Lower lobe of right lung (tissue), 2 donors: ENCODE measurements at regions not wholly inside any gene's neighbourhood (a gene's known extent, or its start where the extent isn't known, plus 50 kb on each side); places are given as distances from the start of the nearest gene placed in this dataset.

ENCODE experiments used
- ATAC-seq, 2 donors: fragments of 200-7000 bp; cut with Tn5 transposase; one replicate each; pipeline ENCODE4 v1.9.1; 2020 to 2022; ENCODE audit warnings: mild to moderate bottlenecking in 2 of 2, moderate library complexity in 2 of 2
- DNase-seq: peaks from one replicate; pipeline ENCODE4 v3.0.0-alpha.2; 2020
- H3K27ac ChIP-seq: fragments of 200-600 bp; one replicate; pipeline ENCODE4 v1.8.0; 2022
- H3K27me3 ChIP-seq: fragments of 200-600 bp; one replicate; pipeline ENCODE4 v1.8.0; 2022; ENCODE audit warnings: low read depth
- H3K36me3 ChIP-seq: fragments of 200-600 bp; one replicate; pipeline ENCODE4 v1.8.0; 2022; ENCODE audit warnings: mild to moderate bottlenecking
- H3K4me1 ChIP-seq: fragments of 200-600 bp; one replicate; pipeline ENCODE4 v1.8.0; 2022
- H3K4me3 ChIP-seq: fragments of 200-600 bp; one replicate; pipeline ENCODE4 v1.8.0; 2022; ENCODE audit warnings: mild to moderate bottlenecking
- H3K9me3 ChIP-seq: fragments of 200-600 bp; one replicate; pipeline ENCODE4 v1.8.0; 2022
- intact Hi-C: fragments of 100-400 bp; cut with DNase I; formaldehyde crosslinking; loops from one replicate; pipeline ENCODE4 v1.11.0; 2022
- TF ChIP-seq, protein P1 (sequence below): fragments of 200-600 bp; IDR thresholded peaks from one replicate; pipeline ENCODE4 v1.8.0; 2022; ENCODE audit warnings: antibody characterized with exemption, mild to moderate bottlenecking
- donor health status: DM: no; HTN: yes; CAD: no; lungs with severe emphysema.

DNA sequence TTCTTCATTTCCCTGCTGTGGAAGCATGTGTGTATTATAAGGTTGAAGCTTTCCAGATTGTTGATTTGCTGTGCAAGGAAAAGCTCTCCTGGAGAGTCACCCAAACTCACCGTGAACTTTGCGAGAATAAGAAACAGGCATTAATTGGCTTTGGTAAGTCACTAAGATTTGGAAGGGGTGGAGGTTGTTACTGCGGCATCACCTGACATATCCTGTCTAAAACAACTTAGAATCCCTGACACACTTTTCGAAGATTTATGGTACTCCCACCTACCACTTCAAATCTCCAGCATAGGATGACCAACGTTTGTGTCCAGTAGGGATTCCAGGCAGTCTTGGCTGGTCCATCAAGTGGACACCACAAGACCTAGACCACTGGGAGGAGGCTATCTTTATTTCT is 518.3 kb downstream of the MN1 start:
- Histone ChIP-seq H3K9me3 (no peaks in the 10 kb centered on the region), H3K4me3 (no peak overlapping the region), H3K27me3 (no peaks in the 10 kb centered on the region), H3K36me3 (no peaks in the 10 kb centered on the region), H3K4me1 (no peaks in the 10 kb centered on the region), H3K27ac (no peak overlapping the region)
- intact Hi-C loops = no loop called here
- ATAC-seq = no peak
- TF ChIP-seq, protein P1, sequence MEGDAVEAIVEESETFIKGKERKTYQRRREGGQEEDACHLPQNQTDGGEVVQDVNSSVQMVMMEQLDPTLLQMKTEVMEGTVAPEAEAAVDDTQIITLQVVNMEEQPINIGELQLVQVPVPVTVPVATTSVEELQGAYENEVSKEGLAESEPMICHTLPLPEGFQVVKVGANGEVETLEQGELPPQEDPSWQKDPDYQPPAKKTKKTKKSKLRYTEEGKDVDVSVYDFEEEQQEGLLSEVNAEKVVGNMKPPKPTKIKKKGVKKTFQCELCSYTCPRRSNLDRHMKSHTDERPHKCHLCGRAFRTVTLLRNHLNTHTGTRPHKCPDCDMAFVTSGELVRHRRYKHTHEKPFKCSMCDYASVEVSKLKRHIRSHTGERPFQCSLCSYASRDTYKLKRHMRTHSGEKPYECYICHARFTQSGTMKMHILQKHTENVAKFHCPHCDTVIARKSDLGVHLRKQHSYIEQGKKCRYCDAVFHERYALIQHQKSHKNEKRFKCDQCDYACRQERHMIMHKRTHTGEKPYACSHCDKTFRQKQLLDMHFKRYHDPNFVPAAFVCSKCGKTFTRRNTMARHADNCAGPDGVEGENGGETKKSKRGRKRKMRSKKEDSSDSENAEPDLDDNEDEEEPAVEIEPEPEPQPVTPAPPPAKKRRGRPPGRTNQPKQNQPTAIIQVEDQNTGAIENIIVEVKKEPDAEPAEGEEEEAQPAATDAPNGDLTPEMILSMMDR = no peak
- DNase-seq = no peak

DNA sequence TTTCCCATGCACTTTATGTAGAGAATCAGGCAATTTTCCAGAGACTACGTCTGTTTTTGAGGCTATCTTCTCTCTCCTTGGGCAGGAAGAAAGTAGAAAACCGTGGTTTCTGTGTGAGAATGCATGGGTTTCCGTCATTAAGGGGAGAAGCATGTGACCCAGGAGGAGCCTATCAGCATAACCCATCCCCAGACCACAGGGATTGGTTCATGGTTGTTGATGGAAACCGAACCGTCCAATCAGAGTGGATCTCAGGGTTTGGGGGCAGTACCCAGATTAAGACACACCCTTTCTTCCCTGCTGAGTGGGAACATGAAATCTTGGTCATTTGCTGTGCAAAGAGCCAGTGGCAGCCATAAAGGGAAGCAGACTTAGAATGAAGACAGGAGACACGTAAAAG is 517.8 kb downstream of the MN1 start:
- intact Hi-C loops = no loop called here
- Histone ChIP-seq H3K36me3 (no peaks in the 10 kb centered on the region), H3K27me3 (no peaks in the 10 kb centered on the region), H3K9me3 (no peaks in the 10 kb centered on the region), H3K4me1 (no peaks in the 10 kb centered on the region), H3K4me3 (no peak overlapping the region), H3K27ac (no peak overlapping the region)
- ATAC-seq (no peak), DNase-seq (no peak)
- TF ChIP-seq, protein P1 = no peak

DNA sequence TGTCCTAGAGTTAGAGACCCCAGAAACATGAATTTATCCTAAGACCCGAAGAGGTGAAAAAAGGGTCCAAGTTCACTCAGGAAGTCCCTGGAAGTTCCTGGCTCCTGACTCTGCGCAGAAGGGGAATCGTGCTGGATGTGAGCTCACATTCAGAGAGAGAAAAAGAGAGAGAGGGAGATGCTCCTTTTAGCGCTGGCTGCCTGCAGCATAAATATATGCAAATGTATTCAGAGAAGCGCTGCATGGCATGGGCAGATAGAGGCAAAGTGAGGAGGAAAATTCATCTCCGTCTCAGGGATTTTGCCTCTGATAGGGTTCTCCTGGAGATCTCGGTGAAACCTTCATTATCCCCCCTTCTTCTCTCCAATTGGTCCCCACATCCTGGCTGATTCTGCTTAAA is 517.2 kb downstream of the MN1 start:
- no peak overlapping the region for H3K27ac ChIP-seq
- no peaks in the 10 kb centered on the region for H3K9me3 ChIP-seq
- no peaks in the 10 kb centered on the region for H3K4me1 ChIP-seq
- H3K27me3 ChIP-seq = no peaks in the 10 kb centered on the region
- intact Hi-C loops = no loop called here
- DNase-seq (no peak), ATAC-seq (no peak)
- TF ChIP-seq, protein P1 = no peak
- no peak overlapping the region for H3K4me3 ChIP-seq
- no peaks in the 10 kb centered on the region for H3K36me3 ChIP-seq

DNA sequence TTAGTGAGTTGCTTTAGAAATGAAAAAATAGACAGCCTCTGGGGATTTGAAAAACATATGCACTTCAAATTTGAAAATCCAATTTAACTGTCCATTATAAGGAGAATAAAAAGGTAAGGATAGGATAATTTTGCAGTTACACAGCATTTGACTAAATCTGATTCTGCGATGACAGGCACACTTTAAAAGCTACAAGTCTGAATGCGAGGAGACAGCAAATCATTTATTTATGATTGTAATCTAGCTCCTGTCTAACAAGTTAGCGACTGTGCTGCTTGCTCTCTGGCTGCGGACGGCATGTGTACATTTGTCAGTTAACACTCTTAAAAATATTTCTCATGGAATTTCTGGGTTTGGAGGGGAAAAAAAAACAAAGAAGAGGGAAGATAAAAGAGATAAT is 514.8 kb downstream of the MN1 start:
- no peaks in the 10 kb centered on the region for H3K27me3 ChIP-seq
- TF ChIP-seq, protein P1 = no peak
- H3K4me1 ChIP-seq = no peaks in the 10 kb centered on the region
- intact Hi-C loops = no loop called here
- no peaks in the 10 kb centered on the region for H3K36me3 ChIP-seq
- H3K4me3 ChIP-seq = no peak overlapping the region
- H3K27ac ChIP-seq = no peak overlapping the region
- ATAC-seq (no peak), DNase-seq (no peak)
- H3K9me3 ChIP-seq = no peaks in the 10 kb centered on the region

DNA sequence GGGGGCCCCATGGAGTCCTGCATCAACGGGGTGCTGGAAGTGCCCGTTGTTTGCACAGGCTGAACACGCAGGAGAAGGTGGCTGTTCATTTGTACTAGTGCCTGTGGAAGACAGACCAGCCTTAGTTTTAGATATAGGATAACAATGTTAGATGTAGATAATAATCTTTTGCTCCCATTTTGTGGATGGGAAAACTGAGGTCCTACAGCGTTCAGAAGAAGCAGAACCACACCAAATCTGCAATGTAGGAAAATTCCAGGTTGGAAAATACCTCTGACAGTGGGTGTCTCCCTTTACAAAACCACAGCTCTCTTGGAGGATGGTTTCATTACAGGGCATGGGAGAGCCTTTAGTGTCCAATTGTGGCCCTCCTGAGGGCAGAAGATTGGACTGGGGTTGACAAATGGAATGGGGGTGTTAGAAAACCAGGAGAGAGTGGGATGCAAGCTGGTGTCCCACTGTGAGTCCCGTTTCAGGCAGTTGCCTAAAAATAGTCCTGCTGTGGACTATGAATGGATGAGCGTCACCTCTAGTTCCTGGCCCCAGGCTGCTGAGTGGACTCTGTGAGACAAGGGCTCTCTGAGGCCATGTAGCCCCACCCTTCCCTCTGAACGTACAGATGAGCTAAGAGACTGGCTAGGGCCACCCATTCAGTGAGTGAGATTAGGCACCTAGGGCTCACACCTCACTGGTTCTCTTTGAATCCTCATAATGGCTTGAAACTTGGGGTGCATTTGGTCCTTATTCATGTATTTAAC is 508.8 kb downstream of the MN1 start:
- DNase-seq = no peak
- H3K9me3 ChIP-seq = no peaks in the 10 kb centered on the region
- no peak overlapping the region for H3K4me3 ChIP-seq
- TF ChIP-seq, protein P1 = no peak
- no peaks in the 10 kb centered on the region for H3K36me3 ChIP-seq
- no peak for ATAC-seq
- H3K27ac ChIP-seq = no peak overlapping the region
- intact Hi-C loops = no loop called here
- peaks cover 22% of the 10 kb centered on the region for H3K27me3 ChIP-seq
- no peaks in the 10 kb centered on the region for H3K4me1 ChIP-seq
